LNCaP clone FGC (cell line): ENCODE measurements at regions not wholly inside any gene's neighbourhood (a gene's known extent, or its start where the extent isn't known, plus 50 kb on each side); places are given as distances from the start of the nearest gene placed in this dataset.

Experiments
- DNase-seq: peaks from one replicate; pipeline ENCODE4 v3.0.0-alpha.2; 2011; ENCODE audit warnings: low read depth
- H3K4me3 ChIP-seq: 2 replicates; pipeline ENCODE4 v1.5.1; 2011; ENCODE audit warnings: mild to moderate bottlenecking, low read depth, low read length, control low read depth
- CTCF ChIP-seq: IDR thresholded peaks from 2 replicates; pipeline ENCODE4 v1.5.1; 2012; ENCODE audit warnings: mild to moderate bottlenecking; ENCODE audit not compliant: control insufficient read depth, insufficient read depth; ENCODE audit errors: extremely low read depth

- no peak for DNase-seq
- no peak overlapping the region for H3K4me3 ChIP-seq
- no peak for TF ChIP-seq CTCF
These were observed 1010.0 kb downstream of the SQOR start for GRCh38 chr15:46644501-46645481.

DNA sequence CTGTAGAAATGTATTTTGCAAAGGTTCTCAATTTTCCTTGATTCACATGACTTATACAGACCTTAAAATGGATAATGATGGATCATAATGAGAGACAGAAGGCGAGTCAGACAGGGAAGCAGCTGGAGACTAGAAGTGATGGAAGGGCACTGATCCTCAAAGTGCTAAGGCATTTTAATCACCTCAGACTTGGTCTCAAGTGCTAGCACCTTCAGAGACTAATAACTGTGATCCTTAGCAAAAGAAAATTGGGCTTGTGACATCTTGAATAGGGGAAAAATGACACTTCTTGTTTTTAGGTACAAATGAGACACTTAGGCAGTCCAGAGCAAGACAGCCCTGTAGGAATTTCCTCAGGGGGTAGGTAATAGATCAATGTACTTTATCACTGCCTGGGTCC lies 1011.7 kb downstream of the SQOR start:
- no peak for DNase-seq
- no peak overlapping the region for H3K4me3 ChIP-seq
- TF ChIP-seq CTCF = no peak

GRCh38 chr15:46647046-46647445 lies 1012.2 kb downstream of the SQOR start:
- no peak for DNase-seq
- no peak for TF ChIP-seq CTCF
- no peak overlapping the region for H3K4me3 ChIP-seq

GRCh38 chr15:46652266-46652665 lies 1017.4 kb downstream of the SQOR start:
- no peak for TF ChIP-seq CTCF
- H3K4me3 ChIP-seq = no peak overlapping the region
- no peak for DNase-seq

GRCh38 chr15:46654993-46655392 lies 1020.2 kb downstream of the SQOR start:
- no peak for TF ChIP-seq CTCF
- peak; percentile 54 for DNase-seq
- H3K4me3 ChIP-seq = no peak overlapping the region

DNA sequence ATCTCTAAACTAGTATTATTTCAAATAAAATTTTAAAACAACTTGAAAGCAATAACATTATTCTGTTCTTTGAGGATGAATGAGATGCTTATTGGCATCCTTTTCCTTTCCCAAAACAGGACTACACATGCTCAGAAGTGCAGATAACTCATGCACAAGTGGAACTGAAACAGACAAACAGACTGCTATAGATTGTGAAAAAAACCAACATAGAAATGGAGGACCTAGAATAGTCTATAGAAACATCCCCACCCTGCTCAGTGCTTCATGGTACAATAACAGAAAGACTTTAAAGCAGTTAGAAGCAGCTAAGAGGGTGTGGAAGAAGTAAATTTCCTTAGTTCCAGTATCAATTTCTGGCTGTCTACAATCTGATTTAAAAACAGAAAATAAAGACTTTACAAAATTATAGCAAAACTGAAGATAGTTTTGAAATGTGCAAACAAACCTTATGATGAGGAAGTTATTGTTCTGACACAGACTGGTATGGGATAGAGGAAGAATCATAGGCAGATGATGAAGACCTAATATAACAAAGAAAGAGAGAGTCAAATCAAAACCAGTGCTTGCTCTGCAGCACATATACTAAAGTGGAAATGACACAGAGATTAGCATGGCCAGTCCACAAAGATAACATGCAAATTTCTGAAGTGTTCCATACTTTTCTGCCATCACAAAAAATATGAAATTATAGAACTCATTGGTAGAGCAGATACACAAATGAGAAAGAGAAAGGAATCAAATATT lies 1025.4 kb downstream of the SQOR start:
- TF ChIP-seq CTCF = no peak
- DNase-seq = no peak
- H3K4me3 ChIP-seq = no peak overlapping the region
